NOMO-1 (cell line): ENCODE measurements at regions not wholly inside any gene's neighbourhood (a gene's known extent, or its start where the extent isn't known, plus 50 kb on each side); places are given as distances from the start of the nearest gene placed in this dataset.
"Not testable (repeated sequence)": the region's sequence is repeated elsewhere in the genome, so short reads cannot be mapped to it uniquely, and the experiment has no call there.

ENCODE experiments used
- DNase-seq, 2 experiments: peaks; one replicate each; lab custom pipeline; 2025; ENCODE audit not compliant: unreplicated experiment in 2 of 2; lab: John Stamatoyannopoulos, UW

DNA sequence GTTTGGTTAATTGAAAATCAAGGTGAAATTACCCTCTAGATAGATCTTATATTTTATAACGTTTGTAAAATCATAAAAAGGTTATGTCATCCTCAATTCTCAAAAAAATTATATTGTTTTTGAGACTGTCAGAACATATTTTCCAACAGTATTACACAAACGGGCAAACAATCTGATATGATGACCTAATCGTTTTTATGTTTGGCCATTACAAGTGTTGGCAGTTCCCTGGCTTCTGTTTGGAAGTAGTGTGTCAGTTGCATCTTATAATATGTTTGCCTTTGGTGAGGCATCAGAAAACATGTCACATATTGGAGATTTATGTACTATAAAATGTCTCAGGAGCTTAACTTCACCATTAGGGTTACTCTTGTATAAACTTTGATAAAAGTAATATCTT lies 308.1 kb upstream of the EPHA7 start:
- no peak for DNase-seq

DNA sequence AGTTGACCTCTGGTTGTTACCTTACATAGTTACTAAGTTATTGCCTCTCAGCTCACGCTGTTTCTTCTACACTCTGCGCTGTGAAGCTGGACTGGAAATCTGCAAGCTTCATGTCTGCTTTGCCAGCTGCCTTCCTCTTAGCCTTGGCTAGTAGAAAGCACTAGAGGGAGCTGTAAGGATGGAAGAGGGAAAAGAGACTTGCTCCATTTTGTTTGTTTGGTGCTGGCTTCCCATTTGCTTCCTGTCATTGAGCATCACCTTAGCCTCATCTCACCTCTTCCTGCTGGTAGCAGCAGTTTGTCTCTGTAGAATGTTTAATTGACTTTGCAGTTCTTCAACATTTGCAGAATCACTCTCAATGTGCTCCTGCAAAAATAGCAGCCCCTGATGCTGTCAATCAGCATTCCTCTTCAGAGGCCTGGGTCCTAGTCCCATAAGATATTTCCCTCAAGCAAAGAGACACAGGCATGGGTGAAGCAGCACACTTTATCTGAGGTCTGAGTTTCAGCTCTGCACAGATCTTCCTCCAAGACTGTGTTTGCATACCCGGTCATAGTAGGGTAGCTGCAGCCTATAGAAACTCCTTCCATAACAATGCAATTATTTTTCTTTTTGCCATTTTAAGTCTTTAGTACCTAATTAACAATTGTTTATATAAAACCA lies 302.2 kb upstream of the EPHA7 start:
- no peak for DNase-seq

DNA sequence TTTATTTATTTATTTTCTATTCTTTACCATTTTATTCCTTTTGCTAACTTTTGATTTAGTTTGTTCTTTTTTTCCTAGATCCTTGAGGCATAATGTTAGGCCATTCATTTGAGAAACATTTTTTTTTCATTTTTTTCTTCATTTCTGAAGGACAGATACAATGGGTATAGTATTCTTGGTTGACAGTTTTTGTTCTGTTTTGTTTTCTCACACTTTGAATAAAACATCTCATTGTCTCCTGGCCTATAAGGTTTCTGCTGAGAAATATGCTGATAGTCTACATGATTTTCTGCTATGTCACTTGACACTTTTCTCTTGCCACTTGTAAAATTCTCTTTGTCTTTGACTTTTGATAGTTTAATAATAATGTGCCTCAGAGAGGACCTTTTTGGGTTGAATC lies 294.6 kb upstream of the EPHA7 start:
- DNase-seq = no peak

- DNase-seq = no peak
Observed at GRCh38 chr6:93703431-93703830, 284.1 kb upstream of the EPHA7 start.

GRCh38 chr6:93701526-93701925 lies 282.2 kb upstream of the EPHA7 start:
- DNase-seq = no peak

- no peak for DNase-seq
Observed at GRCh38 chr6:93685494-93685893, 266.1 kb upstream of the EPHA7 start.

DNA sequence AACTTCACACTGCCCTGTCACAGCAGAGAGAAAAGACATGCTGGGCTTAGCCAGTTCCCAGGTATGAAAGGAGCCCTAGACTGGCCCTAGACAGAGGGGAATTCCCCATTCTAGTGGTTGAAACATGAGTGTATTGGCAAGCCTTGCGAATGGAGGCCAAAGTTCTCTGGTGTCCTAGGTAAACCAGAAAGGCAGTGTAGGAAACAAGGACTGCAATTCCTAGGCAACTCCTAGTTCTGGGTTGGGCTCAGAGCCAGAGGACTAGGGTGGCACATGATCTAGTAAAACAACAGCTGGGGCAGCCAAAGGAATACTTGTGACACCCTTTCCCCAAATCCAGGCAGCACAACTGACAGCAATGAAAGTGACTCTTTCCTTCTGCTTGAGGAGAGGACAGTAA lies 265.0 kb upstream of the EPHA7 start:
- no peak for DNase-seq

DNA sequence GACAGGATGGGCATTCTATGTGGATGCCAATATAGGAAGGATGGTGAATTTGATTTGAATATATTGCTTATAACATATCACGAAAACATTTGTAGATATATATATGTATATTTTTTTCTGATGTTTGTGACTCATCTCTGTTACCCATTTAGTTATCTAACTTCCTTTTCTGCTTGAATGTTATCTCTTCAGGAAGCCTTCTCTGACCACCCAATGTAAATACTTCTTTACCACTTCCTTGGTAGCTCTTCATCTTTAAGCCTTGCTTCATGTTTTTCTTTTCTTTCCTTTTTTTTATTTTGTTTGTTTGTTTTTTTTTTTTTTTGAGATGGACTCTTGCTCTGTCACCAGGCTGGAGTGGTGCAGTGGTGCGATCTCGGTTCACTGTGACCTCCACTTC lies 260.5 kb upstream of the EPHA7 start:
- DNase-seq = no peak

- DNase-seq = no peak
Observed at GRCh38 chr6:93678841-93679454, 259.6 kb upstream of the EPHA7 start.

GRCh38 chr6:93677264-93677965 lies 258.1 kb upstream of the EPHA7 start:
- DNase-seq = no peak

- DNase-seq = no peak
Observed at GRCh38 chr6:93676581-93676980, 257.2 kb upstream of the EPHA7 start.

DNA sequence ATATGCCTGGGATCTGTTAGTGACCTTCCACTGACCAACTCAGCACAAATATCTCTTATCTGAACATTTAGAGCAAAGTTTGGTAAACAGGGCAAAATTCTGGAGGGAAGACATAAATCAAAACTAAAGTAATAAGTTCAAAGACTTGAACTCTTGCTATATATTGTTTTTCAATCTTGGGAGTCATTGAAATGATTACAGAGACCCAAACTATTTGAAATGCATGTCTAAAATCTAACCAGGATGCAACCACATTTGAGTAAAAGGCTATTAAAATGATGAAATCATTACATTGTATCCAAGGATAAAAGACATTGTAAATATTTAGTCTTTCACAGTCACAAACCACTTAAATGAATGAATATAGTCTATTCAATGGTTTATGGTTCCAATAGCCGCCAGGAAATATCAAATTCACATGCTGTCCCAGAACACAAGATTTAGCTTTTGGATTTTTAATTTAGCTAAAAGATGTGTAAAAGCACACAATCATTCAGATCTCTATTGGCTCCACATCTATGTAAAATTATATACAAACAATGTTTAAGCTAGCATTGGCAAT lies 256.6 kb upstream of the EPHA7 start:
- DNase-seq = no peak

- DNase-seq = no peak
Observed at GRCh38 chr6:93663111-93663510, 243.8 kb upstream of the EPHA7 start.

GRCh38 chr6:93654548-93654947 lies 235.2 kb upstream of the EPHA7 start:
- DNase-seq = no peak

DNA sequence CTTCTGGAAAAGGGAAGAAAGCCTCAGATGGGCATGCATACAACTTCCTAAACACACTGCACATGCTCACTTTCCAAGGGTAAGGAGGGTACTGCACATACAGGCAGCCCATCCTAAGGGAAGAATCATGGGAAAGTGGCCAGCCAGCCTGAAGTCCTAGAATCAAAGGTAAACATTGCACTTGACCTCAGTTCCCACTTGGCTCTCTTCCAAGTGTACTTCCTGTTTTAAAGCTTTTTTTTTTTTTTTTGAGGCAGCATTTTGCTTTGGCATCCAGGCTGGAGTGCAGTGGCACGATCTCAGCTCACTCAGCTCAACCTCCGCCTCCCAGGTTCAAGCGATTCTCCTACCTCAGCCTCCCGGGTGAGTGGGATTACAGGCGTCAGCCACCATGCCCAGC lies 225.3 kb upstream of the EPHA7 start:
- DNase-seq = no peak

GRCh38 chr6:93639126-93639525 lies 219.8 kb upstream of the EPHA7 start:
- no peak for DNase-seq

DNA sequence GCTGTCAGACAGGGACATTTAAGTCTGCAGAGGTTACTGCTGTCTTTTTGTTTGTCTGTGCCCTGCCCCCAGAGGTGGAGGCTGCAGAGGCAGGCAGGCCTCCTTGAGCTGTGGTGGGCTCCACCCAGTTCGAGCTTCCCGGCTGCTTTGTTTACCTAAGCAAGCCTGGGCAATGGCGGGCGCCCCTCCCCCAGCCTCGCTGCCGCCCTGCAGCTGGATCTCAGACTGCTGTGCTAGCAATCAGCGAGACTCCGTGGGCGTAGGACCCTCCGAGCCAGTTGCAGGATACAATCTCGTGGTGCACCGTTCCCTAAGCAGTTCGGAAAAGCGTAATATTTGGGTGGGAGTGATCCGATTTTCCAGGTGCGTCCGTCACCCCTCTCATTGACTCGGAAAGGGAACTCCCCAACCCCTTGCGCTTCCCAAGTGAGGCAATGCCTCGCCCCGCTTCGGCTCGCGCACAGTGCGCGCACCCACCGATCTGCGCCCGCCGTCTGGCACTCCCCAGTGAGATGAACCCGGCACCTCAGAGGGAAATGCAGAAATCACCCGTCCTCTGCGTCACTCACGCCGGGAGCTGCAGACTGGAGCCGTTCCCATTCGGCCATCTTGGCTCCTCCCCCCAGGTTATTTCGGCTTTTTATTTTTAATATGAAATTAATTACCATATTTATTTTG lies 217.8 kb upstream of the EPHA7 start:
- not testable (repeated sequence) for DNase-seq

GRCh38 chr6:93624408-93624807 lies 205.0 kb upstream of the EPHA7 start:
- no peak for DNase-seq

DNA sequence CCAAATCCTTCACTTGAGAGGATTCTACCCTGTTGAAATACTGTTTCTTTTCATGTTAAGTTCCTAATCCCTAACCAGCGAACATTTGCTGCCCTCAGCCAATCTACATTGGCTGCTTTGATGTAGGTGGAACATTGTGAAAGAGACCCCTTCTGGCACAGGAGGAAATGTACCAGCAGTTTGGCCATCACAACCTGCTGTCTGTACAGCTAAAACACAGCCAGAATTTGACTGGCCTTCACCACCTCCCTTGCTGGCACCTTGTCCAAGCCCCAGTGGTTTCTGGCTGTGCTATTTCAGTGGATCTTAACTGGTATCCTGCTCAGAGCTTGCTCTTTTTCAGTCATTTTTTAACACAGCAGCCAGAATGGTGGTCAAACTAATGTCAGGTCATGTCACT lies 202.1 kb upstream of the EPHA7 start:
- no peak for DNase-seq

DNA sequence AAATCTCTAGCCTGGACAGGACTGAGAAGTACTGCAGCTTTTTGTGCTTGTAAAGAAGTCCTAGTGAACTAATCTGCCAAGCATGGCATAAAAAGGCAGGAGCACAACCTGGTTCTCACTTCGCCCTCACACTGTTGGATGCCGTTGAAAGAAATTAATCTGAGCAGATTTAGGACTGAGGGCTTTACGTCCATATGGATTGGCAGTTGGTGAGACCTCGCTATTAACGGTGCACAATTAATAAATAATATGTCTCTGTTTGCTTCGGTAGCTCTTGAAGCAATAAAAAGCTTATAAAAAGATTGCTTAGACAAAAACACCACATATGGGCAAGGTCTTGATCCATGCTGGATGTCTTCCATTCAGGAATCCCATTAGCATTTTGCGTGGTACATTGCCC lies 185.6 kb upstream of the EPHA7 start:
- no peak for DNase-seq

- no peak for DNase-seq
Observed at GRCh38 chr6:93592417-93592816, 173.1 kb upstream of the EPHA7 start.
